Frontal cortex (tissue), 3 donors: ENCODE measurements at regions not wholly inside any gene's neighbourhood (a gene's known extent, or its start where the extent isn't known, plus 50 kb on each side); places are given as distances from the start of the nearest gene placed in this dataset.

Experiments
- DNase-seq, 2 donors: peaks; one replicate each; pipeline ENCODE4 v3.0.0; 2012; ENCODE audit warnings: low spot score in 2 of 2
- FAIRE-seq: peaks from 2 replicates; lab custom pipeline; 2012; peaks lifted over from hg19 to GRCh38; lab: Jason Lieb, UNC
- donor health status: control.
- donor health status: control.
- donor health status: control.

GRCh38 chr15:97174886-97175540, 785.5 kb upstream of the ARRDC4 start:
- DNase-seq: no peak
- no peak for FAIRE-seq

- DNase-seq (no peak), FAIRE-seq (no peak)
Observed at GRCh38 chr15:97177151-97177577, 783.3 kb upstream of the ARRDC4 start.

- DNase-seq (no peak), FAIRE-seq (no peak)
Observed at GRCh38 chr15:97182581-97182980, 777.9 kb upstream of the ARRDC4 start.

GRCh38 chr15:97189162-97189780, 771.2 kb upstream of the ARRDC4 start:
- no peak for FAIRE-seq

GRCh38 chr15:97194750-97195149, 765.8 kb upstream of the ARRDC4 start:
- FAIRE-seq (no peak), DNase-seq (no peak)

More at GRCh38 chr15:97189162-97189780, 771.2 kb upstream of the ARRDC4 start:
- DNase-seq: no peak

- FAIRE-seq: no peak
Observed at GRCh38 chr15:97196048-97197014, 764.2 kb upstream of the ARRDC4 start.

GRCh38 chr15:97199393-97200051, 761.0 kb upstream of the ARRDC4 start:
- FAIRE-seq: no peak

More at GRCh38 chr15:97196048-97197014, 764.2 kb upstream of the ARRDC4 start:
- DNase-seq: no peak

GRCh38 chr15:97200161-97200560, 760.3 kb upstream of the ARRDC4 start:
- FAIRE-seq (no peak), DNase-seq (no peak)

More at GRCh38 chr15:97199393-97200051, 761.0 kb upstream of the ARRDC4 start:
- DNase-seq: no peak

GRCh38 chr15:97210277-97210676, 750.2 kb upstream of the ARRDC4 start:
- peak; percentile 88 for FAIRE-seq

GRCh38 chr15:97215629-97216028, 744.9 kb upstream of the ARRDC4 start:
- DNase-seq (no peak), FAIRE-seq (no peak)

More at GRCh38 chr15:97210277-97210676, 750.2 kb upstream of the ARRDC4 start:
- DNase-seq: no peak

- DNase-seq: no peak
- no peak for FAIRE-seq
Observed at GRCh38 chr15:97224191-97224641, 736.3 kb upstream of the ARRDC4 start.

- DNase-seq (peak in 1 of 2 donors; percentile 12), FAIRE-seq (no peak)
Observed at GRCh38 chr15:97234851-97235610, 725.5 kb upstream of the ARRDC4 start.

GRCh38 chr15:97235611-97235985, 724.9 kb upstream of the ARRDC4 start:
- FAIRE-seq (no peak), DNase-seq (no peak)

GRCh38 chr15:97236140-97236539, 724.4 kb upstream of the ARRDC4 start:
- no peak for FAIRE-seq

GRCh38 chr15:97237160-97237559, 723.3 kb upstream of the ARRDC4 start:
- DNase-seq: no peak
- FAIRE-seq: no peak

More at GRCh38 chr15:97236140-97236539, 724.4 kb upstream of the ARRDC4 start:
- no peak for DNase-seq

- FAIRE-seq: no peak
- no peak for DNase-seq
Observed at GRCh38 chr15:97248376-97248775, 712.1 kb upstream of the ARRDC4 start.

GRCh38 chr15:97259943-97260342, 700.6 kb upstream of the ARRDC4 start:
- DNase-seq: no peak
- FAIRE-seq: no peak

GRCh38 chr15:97301166-97301565, 659.3 kb upstream of the ARRDC4 start:
- no peak for DNase-seq
- no peak for FAIRE-seq

- FAIRE-seq (no peak), DNase-seq (no peak)
Observed at GRCh38 chr15:97316362-97316761, 644.1 kb upstream of the ARRDC4 start.
